Neutrophil (primary cell): ENCODE measurements at regions not wholly inside any gene's neighbourhood (a gene's known extent, or its start where the extent isn't known, plus 50 kb on each side); places are given as distances from the start of the nearest gene placed in this dataset.
"Not testable (repeated sequence)": the region's sequence is repeated elsewhere in the genome, so short reads cannot be mapped to it uniquely, and the experiment has no call there.

ENCODE experiments used
- H3K27ac ChIP-seq: fragments of 200-600 bp; sonication (generic); 2 replicates; pipeline ENCODE4 v1.5.1; 2016; ENCODE audit warnings: mild to moderate bottlenecking, moderate library complexity
- H3K27me3 ChIP-seq: fragments of 200-600 bp; sonication (generic); 2 replicates; pipeline ENCODE4 v1.6.0; 2016; ENCODE audit warnings: mild to moderate bottlenecking
- H3K36me3 ChIP-seq: fragments of 200-600 bp; sonication (generic); 2 replicates; pipeline ENCODE4 v1.5.1; 2017
- H3K4me1 ChIP-seq, 2 experiments: fragments of 200-600 bp in 1 of 2; sonication (generic) in 1 of 2; 1 replicate in 1 of 2; 2 replicates in 1 of 2; pipeline versions ENCODE4 v1.5.1 to v1.6.1; 2013 to 2016; ENCODE audit warnings: low read depth in 1 of 2, low read length in 1 of 2, mild to moderate bottlenecking in 1 of 2, moderate library complexity in 1 of 2; ENCODE audit not compliant: control insufficient read depth in 1 of 2, insufficient read depth in 1 of 2
- H3K4me3 ChIP-seq, 2 experiments: fragments of 200-600 bp in 1 of 2; sonication (generic) in 1 of 2; 1 replicate in 1 of 2; 2 replicates in 1 of 2; pipeline ENCODE4 v1.5.1; 2013 to 2016; ENCODE audit warnings: low read depth in 1 of 2, low read length in 1 of 2, mild to moderate bottlenecking in 1 of 2, moderate library complexity in 1 of 2
- H3K9me3 ChIP-seq: fragments of 200-600 bp; sonication (generic); 2 replicates; pipeline ENCODE4 v1.5.1; 2016
- CTCF ChIP-seq: fragments of 200-600 bp; sonication (generic); IDR thresholded peaks from 2 replicates; pipeline ENCODE4 v1.5.1; 2016; ENCODE audit warnings: antibody characterized with exemption

GRCh38 chr20:12093057-12093796 lies 175.5 kb downstream of the BTBD3 start:
- H3K4me1 ChIP-seq, result peaks cover 0 to 25% of the 10 kb centered on the region in 2 experiments
- no peak for TF ChIP-seq CTCF
- no peaks in the 10 kb centered on the region for H3K36me3 ChIP-seq
- no peaks in the 10 kb centered on the region for H3K9me3 ChIP-seq
- no peaks in the 10 kb centered on the region for H3K27me3 ChIP-seq
- H3K27ac ChIP-seq, result no peak overlapping the region
- H3K4me3 ChIP-seq, result no peak overlapping the region

GRCh38 chr20:12093797-12094190 lies 176.1 kb downstream of the BTBD3 start:
- H3K4me1 ChIP-seq, result peaks cover 0 to 25% of the 10 kb centered on the region in 2 experiments
- not testable (repeated sequence) for H3K27ac ChIP-seq, H3K27me3 ChIP-seq, H3K36me3 ChIP-seq, H3K4me3 ChIP-seq, H3K9me3 ChIP-seq

GRCh38 chr20:12095180-12095920 lies 177.7 kb downstream of the BTBD3 start:
- Histone ChIP-seq H3K4me3 (no peak overlapping the region), H3K4me1 (peaks cover 0 to 25% of the 10 kb centered on the region in 2 experiments), H3K27ac (no peak overlapping the region), H3K36me3 (no peaks in the 10 kb centered on the region), H3K9me3 (no peaks in the 10 kb centered on the region), H3K27me3 (no peaks in the 10 kb centered on the region)
- no peak for TF ChIP-seq CTCF

- peaks cover 0 to under 1% of the 10 kb centered on the region in 2 experiments for H3K4me1 ChIP-seq
- no peak overlapping the region for H3K4me3 ChIP-seq
- H3K27ac ChIP-seq, result no peak overlapping the region
- H3K36me3 ChIP-seq, result no peaks in the 10 kb centered on the region
- TF ChIP-seq CTCF, result no peak
- no peaks in the 10 kb centered on the region for H3K27me3 ChIP-seq
- no peaks in the 10 kb centered on the region for H3K9me3 ChIP-seq
These were observed 180.7 kb downstream of the BTBD3 start for GRCh38 chr20:12098421-12098820.

- no peak for TF ChIP-seq CTCF
- Histone ChIP-seq H3K27me3 (no peaks in the 10 kb centered on the region), H3K36me3 (no peaks in the 10 kb centered on the region), H3K27ac (no peak overlapping the region), H3K4me3 (no peak overlapping the region), H3K4me1 (no peaks in the 10 kb centered on the region), H3K9me3 (no peaks in the 10 kb centered on the region)
These were observed 191.2 kb downstream of the BTBD3 start for GRCh38 chr20:12108846-12109245.

- H3K9me3 ChIP-seq, result no peaks in the 10 kb centered on the region
- TF ChIP-seq CTCF, result no peak
- no peaks in the 10 kb centered on the region for H3K27me3 ChIP-seq
- no peak overlapping the region for H3K27ac ChIP-seq
- no peak overlapping the region for H3K4me3 ChIP-seq
- no peaks in the 10 kb centered on the region for H3K36me3 ChIP-seq
- H3K4me1 ChIP-seq, result no peaks in the 10 kb centered on the region
These were observed 192.6 kb downstream of the BTBD3 start for GRCh38 chr20:12110274-12110673.
